Ishikawa (cell line): ENCODE measurements at regions not wholly inside any gene's neighbourhood (a gene's known extent, or its start where the extent isn't known, plus 50 kb on each side); places are given as distances from the start of the nearest gene placed in this dataset.

Experiments used
- CEBPB ChIP-seq: IDR thresholded peaks from 2 replicates; pipeline ENCODE4 v1.6.1; 2012
- CREB1 ChIP-seq: IDR thresholded peaks from 2 replicates; pipeline ENCODE4 v1.6.1; 2012; ENCODE audit warnings: low read depth
- EGR1 ChIP-seq: IDR thresholded peaks from 2 replicates; pipeline ENCODE4 v1.6.1; 2012
- EP300 ChIP-seq: IDR thresholded peaks from 2 replicates; pipeline ENCODE4 v1.6.1; 2012; ENCODE audit warnings: borderline replicate concordance
- FOXM1 ChIP-seq: IDR thresholded peaks from 2 replicates; pipeline ENCODE4 v1.6.1; 2012; ENCODE audit warnings: low read depth, borderline replicate concordance
- NFIC ChIP-seq: IDR thresholded peaks from 2 replicates; pipeline ENCODE4 v1.6.1; 2012
- RAD21 ChIP-seq: IDR thresholded peaks from 2 replicates; pipeline ENCODE4 v1.6.1; 2012; ENCODE audit warnings: low read depth
- REST ChIP-seq: IDR thresholded peaks from 2 replicates; pipeline ENCODE4 v1.6.1; 2012; ENCODE audit warnings: low read depth, mild to moderate bottlenecking
- TAF1 ChIP-seq: IDR thresholded peaks from 2 replicates; pipeline ENCODE4 v1.6.1; 2012; ENCODE audit warnings: low read depth, mild to moderate bottlenecking
- TCF12 ChIP-seq: IDR thresholded peaks from 2 replicates; pipeline ENCODE4 v1.6.1; 2012; ENCODE audit warnings: low read depth
- TEAD4 ChIP-seq: IDR thresholded peaks from 2 replicates; pipeline ENCODE4 v1.6.1; 2012
- USF1 ChIP-seq: IDR thresholded peaks from 2 replicates; pipeline ENCODE4 v1.6.1; 2012
- YY1 ChIP-seq: IDR thresholded peaks from 2 replicates; pipeline ENCODE4 v1.6.1; 2012; ENCODE audit warnings: low read depth
- ZBTB7A ChIP-seq: IDR thresholded peaks from 2 replicates; pipeline ENCODE4 v1.6.1; 2012; ENCODE audit warnings: low read depth
- TF ChIP-seq, protein P1 (sequence below): IDR thresholded peaks from 2 replicates; pipeline ENCODE4 v1.6.1; 2012

DNA sequence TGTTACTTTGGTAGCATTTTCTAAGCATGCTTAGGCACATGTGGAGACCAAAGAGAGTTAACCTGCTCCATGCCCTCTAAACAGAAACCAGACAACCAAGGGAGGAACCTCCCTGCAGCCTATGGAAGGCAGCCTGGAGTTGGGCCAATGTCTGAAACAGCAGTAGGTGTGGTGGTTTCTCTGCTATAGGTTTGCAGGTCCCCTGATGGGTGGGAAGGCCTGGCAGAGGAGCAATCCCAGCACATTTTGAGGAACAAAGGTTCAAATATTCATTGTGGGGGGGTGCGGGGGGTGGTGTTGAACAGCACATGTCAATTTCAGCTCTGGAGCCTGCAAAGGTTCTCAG lies 65.4 kb downstream of the DACT1 start:
- no peak for TF ChIP-seq REST
- TF ChIP-seq EP300, result no peak
- no peak for TF ChIP-seq EGR1
- no peak for TF ChIP-seq CREB1
- no peak for TF ChIP-seq CEBPB
- TF ChIP-seq, protein P1, sequence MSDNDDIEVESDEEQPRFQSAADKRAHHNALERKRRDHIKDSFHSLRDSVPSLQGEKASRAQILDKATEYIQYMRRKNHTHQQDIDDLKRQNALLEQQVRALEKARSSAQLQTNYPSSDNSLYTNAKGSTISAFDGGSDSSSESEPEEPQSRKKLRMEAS, result no peak
- TF ChIP-seq TAF1, result no peak
- TF ChIP-seq USF1, result no peak
- TF ChIP-seq FOXM1, result no peak
- TF ChIP-seq YY1, result no peak
- no peak for TF ChIP-seq TEAD4
- no peak for TF ChIP-seq NFIC
- no peak for TF ChIP-seq ZBTB7A

- no peak for TF ChIP-seq CREB1
Observed at GRCh38 chr14:58705066-58705465, 67.3 kb downstream of the DACT1 start.

GRCh38 chr14:58707949-58708348 lies 70.2 kb downstream of the DACT1 start:
- TF ChIP-seq YY1 (no peak), ZBTB7A (no peak), CREB1 (no peak), NFIC (no peak), EGR1 (no peak)

DNA sequence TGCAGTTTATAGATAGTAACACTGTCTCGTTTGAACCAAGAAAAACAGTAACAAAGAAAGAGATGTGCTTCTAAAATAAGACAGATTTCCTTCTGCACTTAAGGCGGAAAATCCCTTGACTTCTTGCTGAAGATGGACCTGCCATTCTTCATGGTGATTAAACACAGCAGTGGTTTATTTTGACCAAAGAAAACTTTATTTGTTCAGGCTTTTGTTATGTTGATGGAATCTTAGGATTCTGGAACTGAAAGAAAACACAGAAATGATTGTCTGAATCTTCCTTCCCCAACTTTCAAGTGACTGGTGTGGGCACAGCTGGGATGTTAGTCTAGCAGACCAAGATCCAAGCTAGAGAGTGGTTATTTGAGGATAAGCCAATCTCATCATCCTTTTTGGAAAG lies 72.2 kb downstream of the DACT1 start:
- TF ChIP-seq FOXM1 (no peak), CREB1 (no peak), EGR1 (no peak)

DNA sequence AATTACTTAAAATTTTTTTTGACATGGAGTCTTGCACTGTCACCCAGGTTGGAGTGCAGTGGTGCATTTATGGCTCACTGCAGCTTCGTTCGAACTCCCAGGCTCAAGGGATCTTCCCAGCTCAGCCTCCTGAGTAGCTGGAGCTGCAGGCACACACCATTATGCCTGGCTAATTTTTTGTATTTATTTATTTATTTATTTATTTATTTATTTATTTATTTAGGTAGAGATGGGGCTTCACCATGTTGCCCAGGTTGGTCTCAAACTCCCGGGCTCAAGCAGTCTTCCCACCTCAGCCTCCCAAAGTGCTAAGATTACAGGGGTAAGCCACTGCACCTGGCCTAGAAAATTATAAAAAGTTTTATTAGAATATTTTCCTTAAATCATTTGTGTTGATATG lies 73.6 kb downstream of the DACT1 start:
- TF ChIP-seq, protein P1, result no peak
- no peak for TF ChIP-seq REST

GRCh38 chr14:58712357-58712756 lies 74.6 kb downstream of the DACT1 start:
- TF ChIP-seq FOXM1 (no peak), YY1 (no peak), EP300 (no peak), EGR1 (no peak), REST (no peak), TCF12 (no peak), NFIC (no peak)
- TF ChIP-seq, protein P1, result no peak

DNA sequence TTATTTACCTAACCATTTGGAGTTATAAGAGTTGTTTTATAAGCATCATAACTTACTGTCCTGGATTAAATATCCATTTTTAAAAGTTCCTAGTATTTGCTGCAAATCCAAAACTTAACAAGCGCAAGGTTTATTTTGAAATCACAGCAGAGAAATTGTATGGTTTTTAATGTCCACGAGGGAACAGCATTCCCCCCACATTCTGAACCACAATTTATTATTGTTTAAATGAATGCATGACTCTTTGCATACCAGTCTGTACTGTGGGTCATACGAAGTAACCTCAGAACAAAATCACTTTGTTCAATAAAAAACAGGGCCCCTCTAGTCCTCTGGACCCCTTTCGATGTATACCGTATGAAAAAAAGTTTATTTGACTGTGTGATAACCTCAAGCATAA lies 75.9 kb downstream of the DACT1 start:
- TF ChIP-seq TCF12 (no peak), RAD21 (no peak), FOXM1 (no peak)
